Kidney (tissue), 13 donors: ENCODE measurements at regions not wholly inside any gene's neighbourhood (a gene's known extent, or its start where the extent isn't known, plus 50 kb on each side); places are given as distances from the start of the nearest gene placed in this dataset.

Source experiments
- DNase-seq, 5 donors: peaks; one replicate each; pipeline ENCODE4 v3.0.0-alpha.2; 2013 to 2020
- FAIRE-seq: peaks from 2 replicates; lab custom pipeline; 2012; peaks lifted over from hg19 to GRCh38; lab: Jason Lieb, UNC
- H3K27ac ChIP-seq, 2 donors: one replicate each; pipeline ENCODE4 v1.7.0; 2013; ENCODE audit warnings: low read depth in 2 of 2, low read length in 2 of 2, inconsistent platforms in 1 of 2
- H3K27me3 ChIP-seq: one replicate; pipeline ENCODE4 v1.7.1; 2013; ENCODE audit warnings: low read length, inconsistent platforms; ENCODE audit not compliant: control insufficient read depth, insufficient read depth
- H3K36me3 ChIP-seq, 3 donors: one replicate each; pipeline versions ENCODE4 v1.7.0 to v1.7.1; 2013; ENCODE audit warnings: low read length in 3 of 3, control low read depth in 1 of 3, inconsistent platforms in 1 of 3; ENCODE audit not compliant: insufficient read depth in 3 of 3, control insufficient read depth in 2 of 3
- H3K4me1 ChIP-seq, 3 donors: one replicate each; pipeline versions ENCODE4 v1.7.0 to v1.7.1; 2013; ENCODE audit warnings: low read length in 3 of 3, inconsistent platforms in 1 of 3, low read depth in 1 of 3; ENCODE audit not compliant: control insufficient read depth in 2 of 3, insufficient read depth in 2 of 3
- H3K4me3 ChIP-seq, 3 donors: one replicate each; pipeline versions ENCODE4 v1.7.0 to v1.8.1; 2013; ENCODE audit warnings: low read length in 3 of 3, control low read depth in 1 of 3, inconsistent platforms in 1 of 3
- H3K9ac ChIP-seq, 3 donors: one replicate each; pipeline versions ENCODE4 v1.7.0 to v1.7.1; 2013; ENCODE audit warnings: low read length in 3 of 3, control low read depth in 1 of 3, inconsistent platforms in 1 of 3
- H3K9me3 ChIP-seq, 3 donors: one replicate each; pipeline versions ENCODE4 v1.7.0 to v1.7.1; 2013; ENCODE audit warnings: low read length in 3 of 3, control low read depth in 1 of 3, inconsistent platforms in 1 of 3; ENCODE audit not compliant: control insufficient read depth in 2 of 3, insufficient read depth in 1 of 3
- CTCF ChIP-seq: IDR thresholded peaks from 3 replicates; pipeline ENCODE4 v1.5.1; 2012; ENCODE audit warnings: mild to moderate bottlenecking, moderate library complexity, borderline replicate concordance; ENCODE audit not compliant: insufficient read depth; ENCODE audit errors: extremely low read depth
- intact Hi-C: fragments of 100-400 bp; cut with DNase I; formaldehyde crosslinking; loops from one replicate; pipeline ENCODE4 v1.11.1; 2022
- donor health status: control.
- donor health status: control.
- donor health status: control.
- donor health status: control.
- donor health status: control.
- donor health status: DM: yes; HTN: yes; CAD: no.
- donor health status: Normal renal cell carcinoma (clear cell type).

DNA sequence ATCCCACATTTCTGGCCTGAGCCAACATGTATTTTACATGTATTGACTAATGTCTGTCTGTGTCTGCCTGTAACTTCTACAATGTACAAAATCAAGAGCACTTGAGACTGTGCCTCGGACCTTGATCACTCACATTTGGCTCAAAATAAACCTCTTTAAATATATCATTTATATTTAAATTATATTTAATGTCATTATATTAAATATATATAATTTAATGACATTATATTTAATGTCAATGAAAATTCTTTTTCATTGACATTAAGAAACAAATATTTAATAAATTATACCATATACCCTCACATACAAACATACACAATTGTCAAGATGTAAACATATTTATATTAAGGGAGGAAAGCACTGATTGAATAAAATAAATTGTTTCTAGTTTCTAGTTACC is 1099.8 kb upstream of the CDH18 start:
- FAIRE-seq (peak; percentile 44), DNase-seq (no peak)
- Histone ChIP-seq H3K9me3 (no peaks in the 10 kb centered on the region), H3K9ac (no peak overlapping the region), H3K27me3 (no peaks in the 10 kb centered on the region), H3K36me3 (no peaks in the 10 kb centered on the region), H3K4me3 (no peak overlapping the region), H3K4me1 (no peaks in the 10 kb centered on the region), H3K27ac (no peak overlapping the region)
- intact Hi-C loops, result no loop called here
- no peak for TF ChIP-seq CTCF

DNA sequence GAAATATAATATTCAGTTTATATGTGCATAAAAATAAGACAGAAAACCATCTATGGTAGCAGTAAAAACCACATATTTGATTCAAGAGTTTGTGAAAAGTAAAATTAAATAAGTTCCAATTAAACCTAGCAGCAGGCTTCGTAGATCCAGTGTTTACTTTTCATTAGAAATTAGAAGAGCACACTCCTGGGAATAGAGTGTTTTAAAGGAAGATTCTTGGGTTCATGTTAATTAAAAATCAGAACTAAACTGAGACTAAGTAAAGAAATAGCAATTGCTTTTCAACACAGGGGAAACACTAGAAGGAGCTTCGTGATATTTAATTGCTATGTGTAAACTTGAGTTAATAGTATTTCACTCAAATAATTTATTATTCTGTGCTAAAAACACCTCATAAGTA is 1097.8 kb upstream of the CDH18 start:
- FAIRE-seq (no peak), DNase-seq (no peak)
- Histone ChIP-seq H3K36me3 (no peaks in the 10 kb centered on the region), H3K4me3 (no peak overlapping the region), H3K9ac (no peak overlapping the region), H3K4me1 (no peaks in the 10 kb centered on the region), H3K9me3 (no peaks in the 10 kb centered on the region), H3K27me3 (no peaks in the 10 kb centered on the region), H3K27ac (no peak overlapping the region)
- intact Hi-C loops, result no loop called here
- no peak for TF ChIP-seq CTCF

- Histone ChIP-seq H3K27ac (no peak overlapping the region), H3K4me1 (no peaks in the 10 kb centered on the region), H3K36me3 (no peaks in the 10 kb centered on the region), H3K9ac (no peak overlapping the region), H3K27me3 (no peaks in the 10 kb centered on the region), H3K9me3 (no peaks in the 10 kb centered on the region), H3K4me3 (no peak overlapping the region)
- DNase-seq, result no peak
- FAIRE-seq, result no peak
- intact Hi-C loops, result no loop called here
- TF ChIP-seq CTCF, result no peak
Observed at GRCh38 chr5:21071986-21072385, 1084.0 kb upstream of the CDH18 start.

DNA sequence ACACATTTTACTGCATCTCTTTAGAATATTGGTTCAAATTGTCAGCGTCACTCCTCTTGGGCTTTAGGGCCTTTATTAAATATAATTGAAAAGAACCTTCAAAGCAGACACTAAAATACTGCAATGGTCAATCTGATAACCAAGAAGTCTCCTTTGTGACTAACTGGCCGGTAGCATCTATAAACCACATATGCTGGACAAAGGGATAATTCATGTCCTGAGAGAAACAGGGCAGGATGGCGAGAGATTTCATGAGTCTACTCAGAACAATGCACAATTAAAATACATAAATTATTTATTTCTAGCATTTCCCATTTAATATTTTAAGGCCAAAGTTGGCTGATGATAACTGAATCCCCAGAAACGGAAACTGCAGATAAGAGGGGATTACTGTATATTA is 1083.4 kb upstream of the CDH18 start:
- DNase-seq (no peak), FAIRE-seq (no peak)
- H3K36me3 ChIP-seq, result no peaks in the 10 kb centered on the region
- intact Hi-C loops, result no loop called here
- no peaks in the 10 kb centered on the region for H3K4me1 ChIP-seq
- no peak overlapping the region for H3K9ac ChIP-seq
- no peak overlapping the region for H3K27ac ChIP-seq
- H3K27me3 ChIP-seq, result no peaks in the 10 kb centered on the region
- no peak overlapping the region for H3K4me3 ChIP-seq
- no peaks in the 10 kb centered on the region for H3K9me3 ChIP-seq
- TF ChIP-seq CTCF, result no peak
